Thyroid gland (tissue), 4 donors: ENCODE measurements at regions not wholly inside any gene's neighbourhood (a gene's known extent, or its start where the extent isn't known, plus 50 kb on each side); places are given as distances from the start of the nearest gene placed in this dataset.

ENCODE experiments used
- DNase-seq, 2 donors: peaks; one replicate each; pipeline ENCODE4 v3.0.0-alpha.2; 2019
- H3K27ac ChIP-seq, 3 donors: fragments of 200-600 bp; sonication (generic); 1 replicate in 2 of 3; 2 replicates in 1 of 3; pipeline ENCODE4 v1.5.1; 2016 to 2019; ENCODE audit warnings: mild to moderate bottlenecking in 1 of 3, moderate library complexity in 1 of 3
- H3K27me3 ChIP-seq: fragments of 200-600 bp; sonication (generic); one replicate; pipeline ENCODE4 v1.5.1; 2019
- H3K36me3 ChIP-seq, 2 donors: fragments of 200-600 bp; sonication (generic); one replicate each; pipeline ENCODE4 v1.5.1; 2016 to 2019
- H3K4me1 ChIP-seq, 2 donors: fragments of 200-600 bp; sonication (generic); one replicate each; pipeline ENCODE4 v1.5.1; 2017 to 2019
- H3K4me3 ChIP-seq, 3 donors: fragments of 200-600 bp; sonication (generic); replicated peaks in 1 of 3; 1 replicate in 2 of 3; 2 replicates in 1 of 3; pipeline ENCODE4 v1.5.1; 2016; ENCODE audit warnings: mild to moderate bottlenecking in 1 of 3
- H3K9me3 ChIP-seq: fragments of 200-600 bp; sonication (generic); one replicate; pipeline ENCODE4 v1.5.1; 2017
- POLR2A ChIP-seq, 2 donors: fragments of 450-650 bp; IDR thresholded peaks; one replicate each; pipeline ENCODE4 v1.6.1; 2017; ENCODE audit warnings: antibody characterized with exemption in 2 of 2, mild to moderate bottlenecking in 2 of 2, moderate library complexity in 1 of 2
- WGBS, 2 donors: methylation state at CpG; one replicate each; pipeline ENCODE4 v1.1.5; 2017; 5-methylcytosine and 5-hydroxymethylcytosine counted together
- intact Hi-C: fragments of 100-400 bp; cut with DNase I; formaldehyde crosslinking; loops from one replicate; pipeline ENCODE4 v1.15.1; 2023
- TF ChIP-seq, protein P1 (sequence below), 6 experiments: fragments of 200-600 bp in 3 of 6; fragments of 450-650 bp in 3 of 6; sonication (generic) in 3 of 6; IDR thresholded peaks; one replicate each; pipeline ENCODE4 v1.5.1; 2016 to 2019; ENCODE audit warnings: antibody characterized with exemption in 6 of 6, mild to moderate bottlenecking in 2 of 6, inconsistent platforms in 1 of 6, moderate library complexity in 1 of 6

DNA sequence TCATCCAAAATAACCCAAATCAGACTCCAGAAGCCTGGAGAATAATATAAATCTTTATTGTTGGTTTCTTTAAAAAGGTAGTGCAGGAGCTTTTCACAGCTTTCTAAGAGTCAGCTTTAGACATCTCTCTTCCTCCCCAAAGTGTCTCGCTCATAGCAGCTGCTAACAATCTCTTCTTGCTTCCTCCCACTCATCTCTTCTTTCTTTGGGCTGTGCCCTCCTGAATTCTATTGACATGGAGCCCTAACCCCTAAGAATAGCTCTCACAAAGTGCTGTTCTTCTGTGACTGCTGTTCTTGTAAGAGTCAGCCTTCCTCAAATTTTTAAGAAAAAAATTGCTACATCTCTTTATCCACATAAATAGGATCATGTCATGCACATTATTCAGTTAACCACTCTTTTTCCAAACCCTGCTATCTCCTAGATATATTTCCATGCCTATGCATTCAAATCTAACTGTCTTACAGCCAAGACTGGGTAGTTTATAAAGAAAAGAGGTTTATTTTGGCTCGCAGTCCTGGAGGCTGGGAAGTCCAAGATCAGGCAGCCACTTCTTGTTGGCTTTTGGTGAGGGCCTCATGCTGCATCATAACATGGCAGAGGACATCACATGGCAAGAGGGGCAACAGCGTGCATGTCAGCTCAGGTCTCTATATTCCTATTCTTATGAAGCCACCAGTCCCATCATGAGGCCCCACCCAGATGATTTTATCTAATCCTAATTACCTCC is 301.0 kb upstream of the POU3F1 start:
- no peaks in the 10 kb centered on the region for H3K9me3 ChIP-seq
- no peaks in the 10 kb centered on the region for H3K27me3 ChIP-seq
- no peaks in the 10 kb centered on the region for H3K36me3 ChIP-seq
- no peaks in the 10 kb centered on the region for H3K4me1 ChIP-seq
- TF ChIP-seq, protein P1, sequence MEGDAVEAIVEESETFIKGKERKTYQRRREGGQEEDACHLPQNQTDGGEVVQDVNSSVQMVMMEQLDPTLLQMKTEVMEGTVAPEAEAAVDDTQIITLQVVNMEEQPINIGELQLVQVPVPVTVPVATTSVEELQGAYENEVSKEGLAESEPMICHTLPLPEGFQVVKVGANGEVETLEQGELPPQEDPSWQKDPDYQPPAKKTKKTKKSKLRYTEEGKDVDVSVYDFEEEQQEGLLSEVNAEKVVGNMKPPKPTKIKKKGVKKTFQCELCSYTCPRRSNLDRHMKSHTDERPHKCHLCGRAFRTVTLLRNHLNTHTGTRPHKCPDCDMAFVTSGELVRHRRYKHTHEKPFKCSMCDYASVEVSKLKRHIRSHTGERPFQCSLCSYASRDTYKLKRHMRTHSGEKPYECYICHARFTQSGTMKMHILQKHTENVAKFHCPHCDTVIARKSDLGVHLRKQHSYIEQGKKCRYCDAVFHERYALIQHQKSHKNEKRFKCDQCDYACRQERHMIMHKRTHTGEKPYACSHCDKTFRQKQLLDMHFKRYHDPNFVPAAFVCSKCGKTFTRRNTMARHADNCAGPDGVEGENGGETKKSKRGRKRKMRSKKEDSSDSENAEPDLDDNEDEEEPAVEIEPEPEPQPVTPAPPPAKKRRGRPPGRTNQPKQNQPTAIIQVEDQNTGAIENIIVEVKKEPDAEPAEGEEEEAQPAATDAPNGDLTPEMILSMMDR (IDR thresholded peaks at IDR 0.05): no peak
- TF ChIP-seq POLR2A (IDR thresholded peaks at IDR 0.05): no peak
- no peak overlapping the region for H3K27ac ChIP-seq
- no peak overlapping the region for H3K4me3 ChIP-seq
- WGBS, 2 donors: 82 to 86% methylated on average over 3 of the region's 3 CpGs
- no peak for DNase-seq
- intact Hi-C loops: no loop called here

DNA sequence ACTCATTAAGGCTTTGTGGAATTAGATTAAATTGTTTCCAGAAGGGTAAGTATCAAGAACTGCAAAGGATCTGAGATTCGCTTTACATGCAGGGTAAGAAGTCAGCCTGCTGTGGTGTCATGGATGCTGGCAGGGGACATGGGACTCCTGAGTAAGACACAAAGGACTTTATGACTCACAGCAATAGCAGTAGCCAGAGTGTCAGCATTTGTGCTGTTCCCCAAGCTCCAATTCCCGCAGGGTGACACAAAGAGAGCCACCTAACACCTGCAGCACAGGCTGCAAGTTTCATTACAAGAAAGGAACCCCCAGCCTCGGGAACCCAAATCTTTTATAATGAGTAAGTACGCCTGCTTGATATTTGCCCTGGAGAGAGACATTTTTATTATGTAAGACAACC is 298.1 kb upstream of the POU3F1 start:
- H3K4me3 ChIP-seq: no peak overlapping the region
- H3K27ac ChIP-seq: no peak overlapping the region
- no peaks in the 10 kb centered on the region for H3K4me1 ChIP-seq
- no peaks in the 10 kb centered on the region for H3K36me3 ChIP-seq
- no peak for TF ChIP-seq POLR2A (IDR thresholded peaks at IDR 0.05)
- TF ChIP-seq, protein P1 (IDR thresholded peaks at IDR 0.05): no peak
- DNase-seq: no peak
- intact Hi-C loops: no loop called here
- 85 to 93% methylated on average over 4 of the region's 4 CpGs for WGBS, 2 donors
- no peaks in the 10 kb centered on the region for H3K9me3 ChIP-seq
- no peaks in the 10 kb centered on the region for H3K27me3 ChIP-seq

DNA sequence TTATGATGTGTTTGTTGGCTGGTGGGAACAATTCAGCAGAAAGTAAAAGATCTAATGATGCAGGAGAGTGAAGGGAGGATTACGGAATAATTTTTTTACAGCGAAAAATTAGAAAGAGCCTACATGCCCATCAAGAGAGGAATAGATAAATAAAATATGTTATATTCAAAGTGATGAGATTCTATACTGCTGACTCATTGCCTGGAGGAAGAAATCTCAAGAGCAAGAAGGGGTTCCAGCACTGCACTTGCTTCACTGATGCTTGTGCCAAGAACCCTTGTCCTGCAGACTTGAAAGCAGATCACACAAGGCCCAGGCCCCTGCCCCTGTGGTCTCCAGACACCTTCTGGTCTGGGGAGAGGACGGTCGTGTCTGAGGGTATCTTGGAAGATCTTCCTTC is 295.1 kb upstream of the POU3F1 start:
- no peaks in the 10 kb centered on the region for H3K36me3 ChIP-seq
- DNase-seq: no peak
- no peaks in the 10 kb centered on the region for H3K4me1 ChIP-seq
- no peaks in the 10 kb centered on the region for H3K9me3 ChIP-seq
- TF ChIP-seq, protein P1 (IDR thresholded peaks at IDR 0.05): no peak
- no peak for TF ChIP-seq POLR2A (IDR thresholded peaks at IDR 0.05)
- no peaks in the 10 kb centered on the region for H3K27me3 ChIP-seq
- no peak overlapping the region for H3K4me3 ChIP-seq
- H3K27ac ChIP-seq: no peak overlapping the region
- intact Hi-C loops: no loop called here
- 79 to 86% methylated on average over 4 of the region's 4 CpGs for WGBS, 2 donors

DNA sequence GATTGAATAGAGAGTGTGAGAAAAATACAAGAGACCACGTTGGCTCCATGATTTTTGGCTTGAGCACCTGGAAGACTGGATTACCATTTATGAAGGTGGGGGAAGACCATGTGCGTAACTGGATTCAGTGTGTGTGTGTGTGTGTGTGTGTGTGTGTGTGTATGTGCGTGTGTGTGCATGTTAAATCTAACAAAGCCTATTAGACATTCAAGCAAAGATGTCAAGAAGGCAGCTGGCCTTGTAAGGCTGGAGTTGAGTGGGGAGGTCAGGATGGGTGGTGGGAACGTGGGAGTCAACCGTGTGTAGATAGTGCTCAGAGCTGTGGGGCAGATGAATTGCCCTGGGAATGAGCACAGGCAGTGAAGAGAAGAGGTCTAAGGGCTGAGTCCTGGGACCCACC is 293.8 kb upstream of the POU3F1 start:
- WGBS, 2 donors: 82 to 87% methylated on average over 5 of the region's 5 CpGs

DNA sequence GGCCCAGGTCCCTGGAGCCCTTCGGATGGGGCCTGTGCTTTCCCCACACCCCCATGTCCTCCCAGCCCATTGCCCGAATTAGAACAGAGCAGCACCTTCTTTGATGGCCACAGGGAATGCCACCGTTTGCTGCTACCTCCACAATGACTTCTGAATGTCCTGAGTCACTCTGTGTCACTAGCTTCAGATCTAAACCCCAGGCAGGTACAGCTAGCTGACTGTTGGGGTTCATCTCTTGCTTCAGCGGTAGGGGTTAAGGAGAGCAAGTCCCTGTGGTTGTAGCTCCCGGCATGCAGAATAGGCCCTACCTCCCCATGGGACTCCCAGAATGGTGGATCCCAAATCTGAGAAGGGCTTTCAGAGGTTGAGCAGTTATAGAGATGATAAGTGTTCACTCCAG is 291.1 kb upstream of the POU3F1 start:
- H3K9me3 ChIP-seq: no peaks in the 10 kb centered on the region
- H3K27ac ChIP-seq: no peak overlapping the region
- TF ChIP-seq, protein P1 (IDR thresholded peaks at IDR 0.05): no peak
- TF ChIP-seq POLR2A (IDR thresholded peaks at IDR 0.05): no peak
- no peak for DNase-seq
- H3K4me3 ChIP-seq: no peak overlapping the region
- no peaks in the 10 kb centered on the region for H3K27me3 ChIP-seq
- H3K4me1 ChIP-seq: no peaks in the 10 kb centered on the region
- H3K36me3 ChIP-seq: no peaks in the 10 kb centered on the region
- WGBS, 2 donors: 78 to 86% methylated on average over 5 of the region's 5 CpGs
- intact Hi-C loops: no loop called here

More for the DNA sequence above, 293.8 kb upstream of the POU3F1 start:
- TF ChIP-seq, protein P1 (IDR thresholded peaks at IDR 0.05): no peak
- no peak for TF ChIP-seq POLR2A (IDR thresholded peaks at IDR 0.05)
- H3K4me1 ChIP-seq: no peaks in the 10 kb centered on the region
- no peak overlapping the region for H3K4me3 ChIP-seq
- H3K27ac ChIP-seq: no peak overlapping the region
- no peaks in the 10 kb centered on the region for H3K9me3 ChIP-seq
- intact Hi-C loops: no loop called here
- H3K27me3 ChIP-seq: no peaks in the 10 kb centered on the region
- H3K36me3 ChIP-seq: no peaks in the 10 kb centered on the region
- no peak for DNase-seq
